ENCODE measurements at regions not wholly inside any gene's neighbourhood (a gene's known extent, or its start where the extent isn't known, plus 50 kb on each side); places are given as distances from the start of the nearest gene placed in this dataset.

GRCh38 chr13:37984357-37984756, 114.8 kb upstream of the TRPC4 start:
- no peaks in the 10 kb centered on the region for H3K36me3 ChIP-seq (ENCODE audit: control insufficient read depth, insufficient read depth, low read length)
- no peaks in the 10 kb centered on the region for H3K9me3 ChIP-seq (ENCODE audit: control insufficient read depth, insufficient read depth, low read depth, low read length)
- no peak overlapping the region for H3K4me2 ChIP-seq (ENCODE audit: extremely low read depth, insufficient read depth, low read length)
- TF ChIP-seq CTCF (conservative IDR thresholded peaks at IDR 0.05 in 1 of 2, IDR thresholded peaks at IDR 0.05 in 1 of 2; ENCODE audit: low read depth in 1 of 2, low read length in 2 of 2) (no peak), EZH2 (IDR thresholded peaks at IDR 0.05; ENCODE audit: low read length, missing control alignments) (no peak)
- H3K27me3 ChIP-seq (ENCODE audit: control insufficient read depth, insufficient read depth, low read length), result no peaks in the 10 kb centered on the region
- no peak for DNase-seq (ENCODE audit: low read depth in 2 of 2)
- H3K4me1 ChIP-seq (ENCODE audit: control insufficient read depth, extremely low read depth, insufficient read depth, low read length), result no peaks in the 10 kb centered on the region
- H3K4me3 ChIP-seq (replicated peaks in 1 of 4; ENCODE audit: control extremely low read depth in 1 of 4, insufficient read depth in 1 of 4, low read depth in 3 of 4, low read length in 4 of 4), result no peak overlapping the region
- H3K9ac ChIP-seq (ENCODE audit: insufficient read depth, low read length), result no peak overlapping the region
- H3K79me2 ChIP-seq (ENCODE audit: control insufficient read depth, insufficient read depth, low read length), result no peaks in the 10 kb centered on the region
- H2AFZ ChIP-seq (ENCODE audit: low read length), result no peak overlapping the region
- no peaks in the 10 kb centered on the region for H4K20me1 ChIP-seq (ENCODE audit: control insufficient read depth, extremely low read depth, insufficient read depth, low read length)
- H3K27ac ChIP-seq (ENCODE audit: insufficient read depth, low read length), result no peak overlapping the region

DNA sequence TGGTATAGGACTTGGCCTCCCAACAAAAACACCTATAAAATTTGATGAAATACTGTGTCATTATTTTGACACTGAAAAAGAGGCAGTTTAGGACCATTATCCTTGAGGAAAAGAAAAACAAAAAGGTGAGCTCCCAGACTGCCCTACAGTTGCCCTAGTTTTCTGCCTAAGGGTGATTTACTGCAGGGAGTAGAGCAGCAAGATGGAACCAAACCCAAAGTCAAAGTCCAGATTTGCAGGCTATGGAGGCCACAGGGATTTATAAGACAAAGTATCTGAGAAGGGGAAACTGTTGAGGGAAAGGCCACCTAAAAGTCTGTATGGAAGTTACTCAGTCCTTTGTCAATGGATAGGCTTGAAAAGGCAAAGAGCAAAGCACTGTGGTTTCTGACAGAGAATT, 112.4 kb upstream of the TRPC4 start:
- no peaks in the 10 kb centered on the region for H3K4me1 ChIP-seq (ENCODE audit: control insufficient read depth, extremely low read depth, insufficient read depth, low read length)
- no peaks in the 10 kb centered on the region for H3K36me3 ChIP-seq (ENCODE audit: control insufficient read depth, insufficient read depth, low read length)
- H3K79me2 ChIP-seq (ENCODE audit: control insufficient read depth, insufficient read depth, low read length), result no peaks in the 10 kb centered on the region
- no peaks in the 10 kb centered on the region for H4K20me1 ChIP-seq (ENCODE audit: control insufficient read depth, extremely low read depth, insufficient read depth, low read length)
- TF ChIP-seq EZH2 (IDR thresholded peaks at IDR 0.05; ENCODE audit: low read length, missing control alignments) (no peak), CTCF (conservative IDR thresholded peaks at IDR 0.05 in 1 of 2, IDR thresholded peaks at IDR 0.05 in 1 of 2; ENCODE audit: low read depth in 1 of 2, low read length in 2 of 2) (no peak)
- H3K27ac ChIP-seq (ENCODE audit: insufficient read depth, low read length), result no peak overlapping the region
- no peak overlapping the region for H3K4me3 ChIP-seq (replicated peaks in 1 of 4; ENCODE audit: control extremely low read depth in 1 of 4, insufficient read depth in 1 of 4, low read depth in 3 of 4, low read length in 4 of 4)
- H3K4me2 ChIP-seq (ENCODE audit: extremely low read depth, insufficient read depth, low read length), result no peak overlapping the region
- DNase-seq (ENCODE audit: low read depth in 2 of 2), result no peak
- no peak overlapping the region for H3K9ac ChIP-seq (ENCODE audit: insufficient read depth, low read length)
- no peaks in the 10 kb centered on the region for H3K27me3 ChIP-seq (ENCODE audit: control insufficient read depth, insufficient read depth, low read length)
- H2AFZ ChIP-seq (ENCODE audit: low read length), result no peak overlapping the region
- H3K9me3 ChIP-seq (ENCODE audit: control insufficient read depth, insufficient read depth, low read depth, low read length), result no peaks in the 10 kb centered on the region

DNA sequence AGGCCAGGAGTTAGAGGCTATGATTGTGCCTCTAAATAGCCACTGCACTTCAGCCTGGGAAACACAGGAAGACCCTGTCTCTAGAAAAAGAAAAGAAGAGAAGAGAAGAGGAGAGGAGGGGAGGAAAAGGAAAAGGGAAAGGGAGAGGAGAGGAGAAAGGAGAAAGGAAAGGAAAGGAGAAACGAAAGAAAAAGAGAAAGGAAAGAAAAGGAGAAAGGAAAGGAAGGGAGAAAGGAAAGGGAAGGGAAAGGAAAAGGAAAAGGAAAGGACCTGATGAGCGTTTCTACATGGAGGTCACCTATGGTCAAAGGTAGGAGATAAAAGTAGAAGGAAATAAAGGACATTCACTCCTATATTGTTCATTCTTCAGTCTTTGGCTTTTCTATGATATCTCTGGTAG, 109.1 kb upstream of the TRPC4 start:
- H3K4me2 ChIP-seq (ENCODE audit: extremely low read depth, insufficient read depth, low read length), result no peak overlapping the region
- H3K9ac ChIP-seq (ENCODE audit: insufficient read depth, low read length), result no peak overlapping the region
- H3K36me3 ChIP-seq (ENCODE audit: control insufficient read depth, insufficient read depth, low read length), result no peaks in the 10 kb centered on the region
- no peaks in the 10 kb centered on the region for H3K9me3 ChIP-seq (ENCODE audit: control insufficient read depth, insufficient read depth, low read depth, low read length)
- H3K27ac ChIP-seq (ENCODE audit: insufficient read depth, low read length), result no peak overlapping the region
- H3K4me1 ChIP-seq (ENCODE audit: control insufficient read depth, extremely low read depth, insufficient read depth, low read length), result no peaks in the 10 kb centered on the region
- no peak for DNase-seq (ENCODE audit: low read depth in 2 of 2)
- H3K79me2 ChIP-seq (ENCODE audit: control insufficient read depth, insufficient read depth, low read length), result no peaks in the 10 kb centered on the region
- H3K27me3 ChIP-seq (ENCODE audit: control insufficient read depth, insufficient read depth, low read length), result no peaks in the 10 kb centered on the region
- no peak for TF ChIP-seq EZH2 (IDR thresholded peaks at IDR 0.05; ENCODE audit: low read length, missing control alignments)
- no peak for TF ChIP-seq CTCF (conservative IDR thresholded peaks at IDR 0.05 in 1 of 2, IDR thresholded peaks at IDR 0.05 in 1 of 2; ENCODE audit: low read depth in 1 of 2, low read length in 2 of 2)
- H4K20me1 ChIP-seq (ENCODE audit: control insufficient read depth, extremely low read depth, insufficient read depth, low read length), result no peaks in the 10 kb centered on the region
- H3K4me3 ChIP-seq (replicated peaks in 1 of 4; ENCODE audit: control extremely low read depth in 1 of 4, insufficient read depth in 1 of 4, low read depth in 3 of 4, low read length in 4 of 4), result no peak overlapping the region
- H2AFZ ChIP-seq (ENCODE audit: low read length), result no peak overlapping the region

Data from fibroblast of lung (primary cell).